ENCODE measurements at regions not wholly inside any gene's neighbourhood (a gene's known extent, or its start where the extent isn't known, plus 50 kb on each side); places are given as distances from the start of the nearest gene placed in this dataset.

DNA sequence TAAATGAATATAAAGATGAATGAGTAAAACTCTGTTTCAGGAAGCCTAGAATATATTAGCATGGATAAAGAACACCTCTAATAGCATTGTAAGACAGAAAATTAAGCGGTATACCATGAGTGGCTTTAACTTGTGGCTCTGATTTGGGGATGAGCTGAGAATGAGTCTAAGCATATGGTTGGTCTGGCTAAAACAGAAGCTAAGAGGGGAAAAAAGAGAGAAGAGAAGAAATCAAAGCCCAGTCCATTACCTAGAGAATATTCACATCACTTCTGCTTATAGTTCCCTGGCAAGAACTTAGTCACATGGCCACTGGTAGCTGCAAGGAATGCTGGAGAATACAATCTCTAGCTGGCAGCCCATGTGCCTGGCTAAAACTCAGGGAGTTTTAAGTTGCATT is 414.5 kb downstream of the PRDM5 start:
- TF ChIP-seq, protein P1, sequence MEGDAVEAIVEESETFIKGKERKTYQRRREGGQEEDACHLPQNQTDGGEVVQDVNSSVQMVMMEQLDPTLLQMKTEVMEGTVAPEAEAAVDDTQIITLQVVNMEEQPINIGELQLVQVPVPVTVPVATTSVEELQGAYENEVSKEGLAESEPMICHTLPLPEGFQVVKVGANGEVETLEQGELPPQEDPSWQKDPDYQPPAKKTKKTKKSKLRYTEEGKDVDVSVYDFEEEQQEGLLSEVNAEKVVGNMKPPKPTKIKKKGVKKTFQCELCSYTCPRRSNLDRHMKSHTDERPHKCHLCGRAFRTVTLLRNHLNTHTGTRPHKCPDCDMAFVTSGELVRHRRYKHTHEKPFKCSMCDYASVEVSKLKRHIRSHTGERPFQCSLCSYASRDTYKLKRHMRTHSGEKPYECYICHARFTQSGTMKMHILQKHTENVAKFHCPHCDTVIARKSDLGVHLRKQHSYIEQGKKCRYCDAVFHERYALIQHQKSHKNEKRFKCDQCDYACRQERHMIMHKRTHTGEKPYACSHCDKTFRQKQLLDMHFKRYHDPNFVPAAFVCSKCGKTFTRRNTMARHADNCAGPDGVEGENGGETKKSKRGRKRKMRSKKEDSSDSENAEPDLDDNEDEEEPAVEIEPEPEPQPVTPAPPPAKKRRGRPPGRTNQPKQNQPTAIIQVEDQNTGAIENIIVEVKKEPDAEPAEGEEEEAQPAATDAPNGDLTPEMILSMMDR (conservative IDR thresholded peaks at IDR 0.05; ENCODE audit: low read depth in 2 of 2), result no peak
- TF ChIP-seq, protein P2, sequence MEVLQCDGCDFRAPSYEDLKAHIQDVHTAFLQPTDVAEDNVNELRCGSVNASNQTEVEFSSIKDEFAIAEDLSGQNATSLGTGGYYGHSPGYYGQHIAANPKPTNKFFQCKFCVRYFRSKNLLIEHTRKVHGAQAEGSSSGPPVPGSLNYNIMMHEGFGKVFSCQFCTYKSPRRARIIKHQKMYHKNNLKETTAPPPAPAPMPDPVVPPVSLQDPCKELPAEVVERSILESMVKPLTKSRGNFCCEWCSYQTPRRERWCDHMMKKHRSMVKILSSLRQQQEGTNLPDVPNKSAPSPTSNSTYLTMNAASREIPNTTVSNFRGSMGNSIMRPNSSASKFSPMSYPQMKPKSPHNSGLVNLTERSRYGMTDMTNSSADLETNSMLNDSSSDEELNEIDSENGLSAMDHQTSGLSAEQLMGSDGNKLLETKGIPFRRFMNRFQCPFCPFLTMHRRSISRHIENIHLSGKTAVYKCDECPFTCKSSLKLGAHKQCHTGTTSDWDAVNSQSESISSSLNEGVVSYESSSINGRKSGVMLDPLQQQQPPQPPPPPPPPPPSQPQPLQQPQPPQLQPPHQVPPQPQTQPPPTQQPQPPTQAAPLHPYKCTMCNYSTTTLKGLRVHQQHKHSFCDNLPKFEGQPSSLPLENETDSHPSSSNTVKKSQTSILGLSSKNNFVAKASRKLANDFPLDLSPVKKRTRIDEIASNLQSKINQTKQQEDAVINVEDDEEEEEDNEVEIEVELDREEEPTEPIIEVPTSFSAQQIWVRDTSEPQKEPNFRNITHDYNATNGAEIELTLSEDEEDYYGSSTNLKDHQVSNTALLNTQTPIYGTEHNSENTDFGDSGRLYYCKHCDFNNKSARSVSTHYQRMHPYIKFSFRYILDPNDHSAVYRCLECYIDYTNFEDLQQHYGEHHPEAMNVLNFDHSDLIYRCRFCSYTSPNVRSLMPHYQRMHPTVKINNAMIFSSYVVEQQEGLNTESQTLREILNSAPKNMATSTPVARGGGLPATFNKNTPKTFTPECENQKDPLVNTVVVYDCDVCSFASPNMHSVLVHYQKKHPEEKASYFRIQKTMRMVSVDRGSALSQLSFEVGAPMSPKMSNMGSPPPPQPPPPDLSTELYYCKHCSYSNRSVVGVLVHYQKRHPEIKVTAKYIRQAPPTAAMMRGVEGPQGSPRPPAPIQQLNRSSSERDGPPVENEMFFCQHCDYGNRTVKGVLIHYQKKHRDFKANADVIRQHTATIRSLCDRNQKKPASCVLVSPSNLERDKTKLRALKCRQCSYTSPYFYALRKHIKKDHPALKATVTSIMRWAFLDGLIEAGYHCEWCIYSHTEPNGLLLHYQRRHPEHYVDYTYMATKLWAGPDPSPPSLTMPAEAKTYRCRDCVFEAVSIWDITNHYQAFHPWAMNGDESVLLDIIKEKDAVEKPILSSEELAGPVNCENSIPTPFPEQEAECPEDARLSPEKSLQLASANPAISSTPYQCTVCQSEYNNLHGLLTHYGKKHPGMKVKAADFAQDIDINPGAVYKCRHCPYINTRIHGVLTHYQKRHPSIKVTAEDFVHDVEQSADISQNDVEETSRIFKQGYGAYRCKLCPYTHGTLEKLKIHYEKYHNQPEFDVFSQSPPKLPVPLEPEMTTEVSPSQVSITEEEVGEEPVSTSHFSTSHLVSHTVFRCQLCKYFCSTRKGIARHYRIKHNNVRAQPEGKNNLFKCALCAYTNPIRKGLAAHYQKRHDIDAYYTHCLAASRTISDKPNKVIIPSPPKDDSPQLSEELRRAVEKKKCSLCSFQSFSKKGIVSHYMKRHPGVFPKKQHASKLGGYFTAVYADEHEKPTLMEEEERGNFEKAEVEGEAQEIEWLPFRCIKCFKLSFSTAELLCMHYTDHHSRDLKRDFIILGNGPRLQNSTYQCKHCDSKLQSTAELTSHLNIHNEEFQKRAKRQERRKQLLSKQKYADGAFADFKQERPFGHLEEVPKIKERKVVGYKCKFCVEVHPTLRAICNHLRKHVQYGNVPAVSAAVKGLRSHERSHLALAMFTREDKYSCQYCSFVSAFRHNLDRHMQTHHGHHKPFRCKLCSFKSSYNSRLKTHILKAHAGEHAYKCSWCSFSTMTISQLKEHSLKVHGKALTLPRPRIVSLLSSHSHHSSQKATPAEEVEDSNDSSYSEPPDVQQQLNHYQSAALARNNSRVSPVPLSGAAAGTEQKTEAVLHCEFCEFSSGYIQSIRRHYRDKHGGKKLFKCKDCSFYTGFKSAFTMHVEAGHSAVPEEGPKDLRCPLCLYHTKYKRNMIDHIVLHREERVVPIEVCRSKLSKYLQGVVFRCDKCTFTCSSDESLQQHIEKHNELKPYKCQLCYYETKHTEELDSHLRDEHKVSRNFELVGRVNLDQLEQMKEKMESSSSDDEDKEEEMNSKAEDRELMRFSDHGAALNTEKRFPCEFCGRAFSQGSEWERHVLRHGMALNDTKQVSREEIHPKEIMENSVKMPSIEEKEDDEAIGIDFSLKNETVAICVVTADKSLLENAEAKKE (CRISPR knock-in tag; IDR thresholded peaks at IDR 0.05), result no peak
- TF ChIP-seq ZNF331 (CRISPR knock-in tag; IDR thresholded peaks at IDR 0.05; ENCODE audit: low read depth), result no peak
- TF ChIP-seq EZH2 (IDR thresholded peaks at IDR 0.05; ENCODE audit: low read depth, unreplicated experiment), result no peak
- TF ChIP-seq ZNF114 (CRISPR knock-in tag; IDR thresholded peaks at IDR 0.05), result no peak
- TF ChIP-seq JUNB (IDR thresholded peaks at IDR 0.05; ENCODE audit: unreplicated experiment), result no peak
- TF ChIP-seq CREB1 (CRISPR knock-in tag; IDR thresholded peaks at IDR 0.05; ENCODE audit: low read depth), result no peak
- TF ChIP-seq POLR2AphosphoS5 (IDR thresholded peaks at IDR 0.05; ENCODE audit: low read depth), result no peak
- TF ChIP-seq STAT1 (IDR thresholded peaks at IDR 0.05; ENCODE audit: unreplicated experiment), result no peak
- TF ChIP-seq, protein P3, sequence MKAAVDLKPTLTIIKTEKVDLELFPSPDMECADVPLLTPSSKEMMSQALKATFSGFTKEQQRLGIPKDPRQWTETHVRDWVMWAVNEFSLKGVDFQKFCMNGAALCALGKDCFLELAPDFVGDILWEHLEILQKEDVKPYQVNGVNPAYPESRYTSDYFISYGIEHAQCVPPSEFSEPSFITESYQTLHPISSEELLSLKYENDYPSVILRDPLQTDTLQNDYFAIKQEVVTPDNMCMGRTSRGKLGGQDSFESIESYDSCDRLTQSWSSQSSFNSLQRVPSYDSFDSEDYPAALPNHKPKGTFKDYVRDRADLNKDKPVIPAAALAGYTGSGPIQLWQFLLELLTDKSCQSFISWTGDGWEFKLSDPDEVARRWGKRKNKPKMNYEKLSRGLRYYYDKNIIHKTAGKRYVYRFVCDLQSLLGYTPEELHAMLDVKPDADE (IDR thresholded peaks at IDR 0.05), result no peak
- no peak for TF ChIP-seq EZH2phosphoT487 (IDR thresholded peaks at IDR 0.05; ENCODE audit: unreplicated experiment)
- TF ChIP-seq, protein P4, sequence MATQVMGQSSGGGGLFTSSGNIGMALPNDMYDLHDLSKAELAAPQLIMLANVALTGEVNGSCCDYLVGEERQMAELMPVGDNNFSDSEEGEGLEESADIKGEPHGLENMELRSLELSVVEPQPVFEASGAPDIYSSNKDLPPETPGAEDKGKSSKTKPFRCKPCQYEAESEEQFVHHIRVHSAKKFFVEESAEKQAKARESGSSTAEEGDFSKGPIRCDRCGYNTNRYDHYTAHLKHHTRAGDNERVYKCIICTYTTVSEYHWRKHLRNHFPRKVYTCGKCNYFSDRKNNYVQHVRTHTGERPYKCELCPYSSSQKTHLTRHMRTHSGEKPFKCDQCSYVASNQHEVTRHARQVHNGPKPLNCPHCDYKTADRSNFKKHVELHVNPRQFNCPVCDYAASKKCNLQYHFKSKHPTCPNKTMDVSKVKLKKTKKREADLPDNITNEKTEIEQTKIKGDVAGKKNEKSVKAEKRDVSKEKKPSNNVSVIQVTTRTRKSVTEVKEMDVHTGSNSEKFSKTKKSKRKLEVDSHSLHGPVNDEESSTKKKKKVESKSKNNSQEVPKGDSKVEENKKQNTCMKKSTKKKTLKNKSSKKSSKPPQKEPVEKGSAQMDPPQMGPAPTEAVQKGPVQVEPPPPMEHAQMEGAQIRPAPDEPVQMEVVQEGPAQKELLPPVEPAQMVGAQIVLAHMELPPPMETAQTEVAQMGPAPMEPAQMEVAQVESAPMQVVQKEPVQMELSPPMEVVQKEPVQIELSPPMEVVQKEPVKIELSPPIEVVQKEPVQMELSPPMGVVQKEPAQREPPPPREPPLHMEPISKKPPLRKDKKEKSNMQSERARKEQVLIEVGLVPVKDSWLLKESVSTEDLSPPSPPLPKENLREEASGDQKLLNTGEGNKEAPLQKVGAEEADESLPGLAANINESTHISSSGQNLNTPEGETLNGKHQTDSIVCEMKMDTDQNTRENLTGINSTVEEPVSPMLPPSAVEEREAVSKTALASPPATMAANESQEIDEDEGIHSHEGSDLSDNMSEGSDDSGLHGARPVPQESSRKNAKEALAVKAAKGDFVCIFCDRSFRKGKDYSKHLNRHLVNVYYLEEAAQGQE (IDR thresholded peaks at IDR 0.05; ENCODE audit: unreplicated experiment), result no peak
- no peak for TF ChIP-seq NANOG (IDR thresholded peaks at IDR 0.05; ENCODE audit: borderline replicate concordance)
- Histone ChIP-seq H3K4me1 (ENCODE audit: insufficient read depth) (no peaks in the 10 kb centered on the region), H3K27ac (ENCODE audit: low read depth) (no peak overlapping the region), H3K4me2 (no peak overlapping the region), H3K4me3 (no peak overlapping the region), H3K9me2 (ENCODE audit: insufficient read depth) (peaks cover 5% of the 10 kb centered on the region; the same call in 1 of the 2 replicates), H2AFZ (no peak overlapping the region), H3K36me3 (ENCODE audit: insufficient read depth) (no peaks in the 10 kb centered on the region), H3K27me3 (ENCODE audit: insufficient read depth) (no peaks in the 10 kb centered on the region), H3F3A (replicated peaks; ENCODE audit: low read depth) (no peaks in the 10 kb centered on the region), H4K20me1 (replicated peaks; ENCODE audit: insufficient read depth) (no peaks in the 10 kb centered on the region), H3K79me2 (replicated peaks; ENCODE audit: insufficient read depth) (no peaks in the 10 kb centered on the region)
- ATAC-seq (no peak), DNase-seq (ENCODE audit: low spot score) (no peak)
- peaks cover 4% of the 10 kb centered on the region for H3K9me3 Mint-ChIP-seq
- H3K4me3 Mint-ChIP-seq, result no peak overlapping the region
- 0 out of 3 replicates have a peak, but pooled peaks cover 4% of the 10 kb centered on the region for H3K4me1 Mint-ChIP-seq
- peaks cover 6% of the 10 kb centered on the region; the same call in 2 of the 3 replicates for H3K36me3 Mint-ChIP-seq (ENCODE audit: low read depth)
- no peaks in the 10 kb centered on the region for H3K27me3 Mint-ChIP-seq (ENCODE audit: insufficient read depth, low read depth, poor library complexity)
- H3K27ac Mint-ChIP-seq, result no peak overlapping the region
